ENCODE measurements at regions not wholly inside any gene's neighbourhood (a gene's known extent, or its start where the extent isn't known, plus 50 kb on each side); places are given as distances from the start of the nearest gene placed in this dataset.

- peaks cover 9% of the 10 kb centered on the region for H3K4me1 Mint-ChIP-seq (ENCODE audit: low read depth)
- H3K9me3 Mint-ChIP-seq (ENCODE audit: low read depth), result no peaks in the 10 kb centered on the region
- TF ChIP-seq CTCF (IDR thresholded peaks at IDR 0.05; ENCODE audit: unreplicated experiment), result no peak
- peaks cover 10% of the 10 kb centered on the region for H3K27me3 Mint-ChIP-seq
- no peak for DNase-seq (ENCODE audit: low spot score, unreplicated experiment)
- no peaks in the 10 kb centered on the region for H3K36me3 Mint-ChIP-seq (ENCODE audit: insufficient read depth)
- H3K4me3 Mint-ChIP-seq (ENCODE audit: low read depth), result no peak overlapping the region
- no peak overlapping the region for H3K27ac Mint-ChIP-seq
Observed at GRCh38 chr20:40462566-40462965, 226.5 kb downstream of the MAFB start.

GRCh38 chr20:40459299-40459698 is 229.7 kb downstream of the MAFB start:
- no peak overlapping the region for H3K4me3 Mint-ChIP-seq (ENCODE audit: low read depth)
- H3K27me3 Mint-ChIP-seq, result peaks cover 10% of the 10 kb centered on the region
- no peaks in the 10 kb centered on the region for H3K36me3 Mint-ChIP-seq (ENCODE audit: insufficient read depth)
- H3K27ac Mint-ChIP-seq, result no peak overlapping the region
- DNase-seq (ENCODE audit: low spot score, unreplicated experiment), result no peak
- no peak for TF ChIP-seq CTCF (IDR thresholded peaks at IDR 0.05; ENCODE audit: unreplicated experiment)
- peaks cover 9% of the 10 kb centered on the region for H3K4me1 Mint-ChIP-seq (ENCODE audit: low read depth)
- H3K9me3 Mint-ChIP-seq (ENCODE audit: low read depth), result no peaks in the 10 kb centered on the region

GRCh38 chr20:40457404-40457803 is 231.6 kb downstream of the MAFB start:
- no peaks in the 10 kb centered on the region for H3K9me3 Mint-ChIP-seq (ENCODE audit: low read depth)
- no peak for TF ChIP-seq CTCF (IDR thresholded peaks at IDR 0.05; ENCODE audit: unreplicated experiment)
- no peak for DNase-seq (ENCODE audit: low spot score, unreplicated experiment)
- no peak overlapping the region for H3K4me3 Mint-ChIP-seq (ENCODE audit: low read depth)
- H3K4me1 Mint-ChIP-seq (ENCODE audit: low read depth), result peaks cover 3% of the 10 kb centered on the region
- no peaks in the 10 kb centered on the region for H3K36me3 Mint-ChIP-seq (ENCODE audit: insufficient read depth)
- no peak overlapping the region for H3K27ac Mint-ChIP-seq
- peaks cover 10% of the 10 kb centered on the region for H3K27me3 Mint-ChIP-seq

- H3K4me1 Mint-ChIP-seq (ENCODE audit: low read depth), result no peaks in the 10 kb centered on the region
- no peaks in the 10 kb centered on the region for H3K36me3 Mint-ChIP-seq (ENCODE audit: insufficient read depth)
- no peaks in the 10 kb centered on the region for H3K9me3 Mint-ChIP-seq (ENCODE audit: low read depth)
- no peak for DNase-seq (ENCODE audit: low spot score, unreplicated experiment)
- no peak overlapping the region for H3K27ac Mint-ChIP-seq
- H3K27me3 Mint-ChIP-seq, result peaks cover 3% of the 10 kb centered on the region
- no peak for TF ChIP-seq CTCF (IDR thresholded peaks at IDR 0.05; ENCODE audit: unreplicated experiment)
- no peak overlapping the region for H3K4me3 Mint-ChIP-seq (ENCODE audit: low read depth)
Observed at GRCh38 chr20:40452758-40453157, 236.3 kb downstream of the MAFB start.

GRCh38 chr20:40451552-40451951 is 237.5 kb downstream of the MAFB start:
- H3K9me3 Mint-ChIP-seq (ENCODE audit: low read depth), result no peaks in the 10 kb centered on the region
- no peak for DNase-seq (ENCODE audit: low spot score, unreplicated experiment)
- H3K27ac Mint-ChIP-seq, result no peak overlapping the region
- H3K4me1 Mint-ChIP-seq (ENCODE audit: low read depth), result no peaks in the 10 kb centered on the region
- TF ChIP-seq CTCF (IDR thresholded peaks at IDR 0.05; ENCODE audit: unreplicated experiment), result no peak
- no peaks in the 10 kb centered on the region for H3K36me3 Mint-ChIP-seq (ENCODE audit: insufficient read depth)
- peaks cover 3% of the 10 kb centered on the region for H3K27me3 Mint-ChIP-seq
- H3K4me3 Mint-ChIP-seq (ENCODE audit: low read depth), result no peak overlapping the region

Data from progenitor cell of endocrine pancreas (in vitro differentiated cells).